ENCODE measurements at regions not wholly inside any gene's neighbourhood (a gene's known extent, or its start where the extent isn't known, plus 50 kb on each side); places are given as distances from the start of the nearest gene placed in this dataset.
"Not testable (repeated sequence)": the region's sequence is repeated elsewhere in the genome, so short reads cannot be mapped to it uniquely, and the experiment has no call there.

- peak; percentile 78 for DNase-seq
Measured at GRCh38 chr2:203637471-203638167, 68.8 kb upstream of the CD28 start.

GRCh38 chr2:203641865-203642264 lies 64.6 kb upstream of the CD28 start:
- peak overlapping the region in 1 of 2 donors; percentile 41 for H3K4me3 ChIP-seq
- intact Hi-C loops (cut with DNase I; ENCODE audit: low total_unique reads): not testable (repeated sequence)
- WGBS, 2 donors: 67 to 84% methylated on average over 16 to 23 of the region's 23 CpGs

More at GRCh38 chr2:203637471-203638167, 68.8 kb upstream of the CD28 start:
- no peak for TF ChIP-seq CTCF (IDR thresholded peaks at IDR 0.05)
- TF ChIP-seq POLR2A (IDR thresholded peaks at IDR 0.05): no peak
- no peaks in the 10 kb centered on the region for H3K27me3 ChIP-seq
- peak overlapping the region; percentile 33 to 50 for H3K27ac ChIP-seq
- peaks cover 23% of the 10 kb centered on the region for H3K4me1 ChIP-seq
- intact Hi-C loops (cut with DNase I; ENCODE audit: low total_unique reads): no loop called here
- H3K9me3 ChIP-seq: no peaks in the 10 kb centered on the region
- H3K4me3 ChIP-seq: no peak overlapping the region
- no peaks in the 10 kb centered on the region for H3K36me3 ChIP-seq (ENCODE audit: low read depth, missing control alignments)
- WGBS, 2 donors: 60 to 61% methylated on average over 4 of the region's 4 CpGs

GRCh38 chr2:203642841-203643240 lies 63.6 kb upstream of the CD28 start:
- H3K36me3 ChIP-seq (ENCODE audit: low read depth, missing control alignments); H3K27ac ChIP-seq; H3K9me3 ChIP-seq; DNase-seq; H3K27me3 ChIP-seq; H3K4me1 ChIP-seq; intact Hi-C loops (cut with DNase I; ENCODE audit: low total_unique reads): not testable (repeated sequence)
- 52 to 66% methylated on average over 5 to 35 of the region's 35 CpGs for WGBS, 2 donors
- peak overlapping the region in 1 of 2 donors; percentile 41 for H3K4me3 ChIP-seq

More at GRCh38 chr2:203641865-203642264, 64.6 kb upstream of the CD28 start:
- not testable (repeated sequence) for DNase-seq; H3K27ac ChIP-seq; H3K36me3 ChIP-seq (ENCODE audit: low read depth, missing control alignments); H3K27me3 ChIP-seq; H3K9me3 ChIP-seq
- peaks cover 15% of the 10 kb centered on the region for H3K4me1 ChIP-seq

- no peak for DNase-seq
Measured at GRCh38 chr2:203645831-203646230, 60.6 kb upstream of the CD28 start.

GRCh38 chr2:203646266-203646864 lies 60.1 kb upstream of the CD28 start:
- H3K9me3 ChIP-seq: no peaks in the 10 kb centered on the region
- peaks cover 21% of the 10 kb centered on the region for H3K4me1 ChIP-seq
- H3K36me3 ChIP-seq (ENCODE audit: low read depth, missing control alignments): no peaks in the 10 kb centered on the region
- 77% methylated on average over 2 to 10 of the region's 10 CpGs for WGBS, 2 donors
- no peak overlapping the region for H3K4me3 ChIP-seq
- no peak overlapping the region for H3K27ac ChIP-seq
- intact Hi-C loops (cut with DNase I; ENCODE audit: low total_unique reads): no loop called here
- H3K27me3 ChIP-seq: no peaks in the 10 kb centered on the region
- no peak for DNase-seq
- TF ChIP-seq CTCF (IDR thresholded peaks at IDR 0.05): no peak

More at GRCh38 chr2:203645831-203646230, 60.6 kb upstream of the CD28 start:
- TF ChIP-seq POLR2A (IDR thresholded peaks at IDR 0.05) (no peak), CTCF (IDR thresholded peaks at IDR 0.05) (no peak)
- H3K9me3 ChIP-seq: no peaks in the 10 kb centered on the region
- H3K27me3 ChIP-seq: no peaks in the 10 kb centered on the region
- WGBS, 2 donors: 76 to 85% methylated on average over 1 of the region's 1 CpG
- no peaks in the 10 kb centered on the region for H3K36me3 ChIP-seq (ENCODE audit: low read depth, missing control alignments)
- H3K4me1 ChIP-seq: peaks cover 16% of the 10 kb centered on the region
- H3K27ac ChIP-seq: no peak overlapping the region
- intact Hi-C loops (cut with DNase I; ENCODE audit: low total_unique reads): no loop called here
- no peak overlapping the region for H3K4me3 ChIP-seq

All from testis (tissue), 2 donors.